ENCODE measurements at regions not wholly inside any gene's neighbourhood (a gene's known extent, or its start where the extent isn't known, plus 50 kb on each side); places are given as distances from the start of the nearest gene placed in this dataset.

- DNase-seq (ENCODE audit: low spot score) (no peak), ATAC-seq (ENCODE audit: low FRiP score) (no peak)
- no peak for TF ChIP-seq CTCF (IDR thresholded peaks at IDR 0.05)
Measured at GRCh38 chr5:162473041-162473714, 405.6 kb downstream of the GABRG2 start.

GRCh38 chr5:162474239-162474638 lies 406.7 kb downstream of the GABRG2 start:
- no peak for DNase-seq (ENCODE audit: low spot score)
- no peak for ATAC-seq (ENCODE audit: low FRiP score)
- no peak for TF ChIP-seq CTCF (IDR thresholded peaks at IDR 0.05)

GRCh38 chr5:162484095-162484494 lies 416.5 kb downstream of the GABRG2 start:
- ATAC-seq (ENCODE audit: low FRiP score) (no peak), DNase-seq (ENCODE audit: low spot score) (no peak)
- no peak for TF ChIP-seq CTCF (IDR thresholded peaks at IDR 0.05)

- no peak for DNase-seq (ENCODE audit: low spot score)
- no peak for TF ChIP-seq CTCF (IDR thresholded peaks at IDR 0.05)
- no peak for ATAC-seq (ENCODE audit: low FRiP score)
Measured at GRCh38 chr5:162484986-162485385, 417.4 kb downstream of the GABRG2 start.

GRCh38 chr5:162485666-162486292 lies 418.2 kb downstream of the GABRG2 start:
- no peak for DNase-seq (ENCODE audit: low spot score)
- ATAC-seq (ENCODE audit: low FRiP score) = no peak
- TF ChIP-seq CTCF (IDR thresholded peaks at IDR 0.05) = no peak

GRCh38 chr5:162487528-162488525 lies 420.3 kb downstream of the GABRG2 start:
- DNase-seq (ENCODE audit: low spot score) (no peak), ATAC-seq (ENCODE audit: low FRiP score) (no peak)
- no peak for TF ChIP-seq CTCF (IDR thresholded peaks at IDR 0.05)
